Glutamatergic neuron (in vitro differentiated cells): ENCODE measurements at regions not wholly inside any gene's neighbourhood (a gene's known extent, or its start where the extent isn't known, plus 50 kb on each side); places are given as distances from the start of the nearest gene placed in this dataset.

Experiments used
- DNase-seq: peaks from one replicate; pipeline ENCODE4 v3.0.0; 2022
- H3K27ac Mint-ChIP-seq: one replicate; pipeline ENCODE4 v1.8.0; 2020; ENCODE audit warnings: mild to moderate bottlenecking, mixed read lengths, inconsistent platforms; ENCODE audit not compliant: unreplicated experiment
- H3K27me3 Mint-ChIP-seq: one replicate; pipeline ENCODE4 v1.8.0; 2020; ENCODE audit warnings: mild to moderate bottlenecking, moderate library complexity, mixed read lengths, inconsistent platforms; ENCODE audit not compliant: unreplicated experiment
- H3K36me3 Mint-ChIP-seq: one replicate; pipeline ENCODE4 v1.8.0; 2020; ENCODE audit warnings: mild to moderate bottlenecking, mixed read lengths, inconsistent platforms; ENCODE audit not compliant: unreplicated experiment
- H3K4me1 Mint-ChIP-seq: one replicate; pipeline ENCODE4 v1.8.0; 2020; ENCODE audit warnings: mild to moderate bottlenecking, low read depth, mixed read lengths, inconsistent platforms; ENCODE audit not compliant: unreplicated experiment
- H3K4me3 Mint-ChIP-seq: one replicate; pipeline ENCODE4 v1.8.0; 2020; ENCODE audit warnings: mild to moderate bottlenecking, mixed read lengths, inconsistent platforms; ENCODE audit not compliant: unreplicated experiment
- H3K9me3 Mint-ChIP-seq: one replicate; pipeline ENCODE4 v1.8.0; 2020; ENCODE audit warnings: mild to moderate bottlenecking, moderate library complexity, mixed read lengths, inconsistent platforms; ENCODE audit not compliant: unreplicated experiment
- CTCF ChIP-seq: fragments of 200-600 bp; sonication (generic); IDR thresholded peaks from one replicate; pipeline ENCODE4 v1.5.0; 2021; ENCODE audit not compliant: partially characterized antibody, unreplicated experiment

DNA sequence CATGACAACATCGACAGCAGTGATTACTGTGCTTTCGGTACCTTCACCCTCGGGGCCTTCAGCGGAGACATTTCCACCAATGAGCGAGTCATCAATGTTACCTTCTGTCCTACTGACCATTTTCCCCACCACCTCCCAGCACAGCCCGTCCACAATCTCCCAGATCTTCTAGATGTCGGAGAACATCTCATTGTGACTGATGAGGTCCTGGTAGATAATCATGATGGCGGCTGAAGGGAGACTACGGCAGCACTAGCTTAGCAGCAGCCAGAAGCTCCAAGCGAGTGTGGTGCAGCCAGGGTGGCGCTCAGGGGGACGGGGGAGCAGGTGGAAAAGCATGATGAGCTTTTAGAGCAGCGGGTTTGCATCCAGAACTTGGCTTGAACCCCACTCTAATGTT lies 379.0 kb downstream of the TLR4 start:
- Mint-ChIP-seq H3K9me3 (no peaks in the 10 kb centered on the region), H3K36me3 (no peaks in the 10 kb centered on the region), H3K4me1 (no peaks in the 10 kb centered on the region), H3K27ac (no peak overlapping the region), H3K4me3 (no peak overlapping the region), H3K27me3 (no peaks in the 10 kb centered on the region)
- no peak for DNase-seq
- no peak for TF ChIP-seq CTCF

GRCh38 chr9:118088090-118088489 lies 383.9 kb downstream of the TLR4 start:
- H3K9me3 Mint-ChIP-seq: no peaks in the 10 kb centered on the region
- no peak overlapping the region for H3K4me3 Mint-ChIP-seq
- no peaks in the 10 kb centered on the region for H3K27me3 Mint-ChIP-seq
- no peak for TF ChIP-seq CTCF
- H3K36me3 Mint-ChIP-seq: no peaks in the 10 kb centered on the region
- H3K4me1 Mint-ChIP-seq: no peaks in the 10 kb centered on the region
- no peak overlapping the region for H3K27ac Mint-ChIP-seq
- DNase-seq: no peak

DNA sequence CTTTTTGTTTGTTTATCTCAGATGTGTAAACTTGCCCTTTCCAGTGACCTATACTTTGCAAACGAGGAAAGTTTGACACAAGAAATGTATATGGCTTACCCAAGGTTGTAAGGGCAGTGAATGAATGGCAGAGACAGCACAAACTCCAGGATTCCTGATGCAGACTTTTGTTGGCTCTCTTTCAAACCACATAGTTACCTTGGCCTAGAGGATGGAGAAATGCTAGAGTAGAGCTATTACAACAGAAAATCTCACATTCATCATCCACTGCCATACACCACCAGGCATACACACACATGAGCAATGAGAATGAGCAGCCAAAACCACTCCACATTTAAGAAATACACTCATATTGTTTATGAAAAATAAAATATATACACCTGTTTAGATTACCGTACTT lies 387.0 kb downstream of the TLR4 start:
- TF ChIP-seq CTCF: no peak
- Mint-ChIP-seq H3K4me3 (no peak overlapping the region), H3K4me1 (no peaks in the 10 kb centered on the region), H3K27ac (no peak overlapping the region), H3K27me3 (no peaks in the 10 kb centered on the region), H3K9me3 (no peaks in the 10 kb centered on the region), H3K36me3 (no peaks in the 10 kb centered on the region)
- no peak for DNase-seq

DNA sequence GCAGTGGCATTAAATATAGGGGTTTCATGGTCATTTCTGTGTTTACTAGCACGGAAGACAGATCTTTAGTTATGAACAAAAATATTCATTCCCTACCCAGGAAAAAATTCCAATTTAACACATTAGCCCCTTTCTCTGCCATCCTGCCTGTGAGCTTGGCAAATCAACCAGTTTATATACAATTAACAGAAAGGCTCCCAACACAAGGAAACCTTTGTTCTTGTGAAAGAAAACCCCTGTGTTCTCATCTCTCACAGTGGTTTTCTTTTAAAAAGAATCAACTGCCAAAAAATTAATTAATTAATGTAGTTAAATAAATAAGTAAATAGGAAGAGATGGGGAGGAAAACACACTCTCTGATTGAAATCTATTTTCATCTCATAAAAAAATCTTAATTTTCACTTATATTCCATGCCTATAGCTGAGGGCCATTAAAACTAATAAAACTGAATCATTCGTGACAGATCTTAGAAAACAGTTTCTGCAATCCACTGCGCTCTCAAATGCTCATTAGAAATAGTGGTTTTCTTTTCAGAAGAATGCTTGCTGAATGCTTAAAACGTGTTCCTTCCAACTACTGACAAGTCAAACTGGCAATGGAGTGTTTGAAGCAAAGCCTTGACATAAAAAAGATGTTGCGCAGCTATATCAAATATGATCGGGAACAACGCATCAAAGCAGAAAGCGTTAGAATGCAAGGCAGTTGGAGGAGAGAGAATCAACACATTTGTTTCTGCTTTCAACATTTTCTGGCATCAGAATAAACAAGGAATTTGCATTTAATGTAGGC lies 387.7 kb downstream of the TLR4 start:
- H3K9me3 Mint-ChIP-seq: no peaks in the 10 kb centered on the region
- H3K36me3 Mint-ChIP-seq: no peaks in the 10 kb centered on the region
- H3K4me3 Mint-ChIP-seq: no peak overlapping the region
- no peaks in the 10 kb centered on the region for H3K27me3 Mint-ChIP-seq
- no peak overlapping the region for H3K27ac Mint-ChIP-seq
- no peak for TF ChIP-seq CTCF
- no peak for DNase-seq
- no peaks in the 10 kb centered on the region for H3K4me1 Mint-ChIP-seq

DNA sequence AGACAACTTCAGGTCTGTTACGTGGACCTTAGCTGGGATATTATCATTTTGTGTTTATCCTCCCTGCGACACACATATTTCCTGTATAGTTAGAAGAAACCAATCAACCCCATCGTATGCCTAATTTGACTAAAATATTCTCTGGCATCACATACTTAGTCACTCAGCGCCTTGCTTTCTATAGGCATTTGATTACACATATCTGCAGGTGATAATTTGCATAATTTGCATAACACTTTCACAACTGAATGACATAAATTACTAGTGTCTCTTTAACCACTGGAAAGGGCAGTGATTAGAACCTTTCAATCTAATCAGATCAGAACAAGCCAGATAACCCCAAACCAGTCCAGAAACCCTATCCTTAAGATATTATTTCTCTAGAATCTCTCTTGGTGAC lies 390.2 kb downstream of the TLR4 start:
- Mint-ChIP-seq H3K27ac (no peak overlapping the region), H3K36me3 (no peaks in the 10 kb centered on the region), H3K4me3 (no peak overlapping the region), H3K4me1 (no peaks in the 10 kb centered on the region), H3K9me3 (no peaks in the 10 kb centered on the region), H3K27me3 (no peaks in the 10 kb centered on the region)
- TF ChIP-seq CTCF: no peak
- DNase-seq: no peak
